Neural cell (in vitro differentiated cells): ENCODE measurements at regions not wholly inside any gene's neighbourhood (a gene's known extent, or its start where the extent isn't known, plus 50 kb on each side); places are given as distances from the start of the nearest gene placed in this dataset.

Experiments
- CTCF ChIP-seq: fragments of 450-650 bp; IDR thresholded peaks from 2 replicates; pipeline ENCODE4 v1.5.1; 2014; ENCODE audit warnings: antibody characterized with exemption, mild to moderate bottlenecking, moderate library complexity; ENCODE audit not compliant: poor library complexity, severe bottlenecking
- POLR2AphosphoS5 ChIP-seq: IDR thresholded peaks from 2 replicates; pipeline ENCODE4 v1.6.1; 2012
- RAD21 ChIP-seq: fragments of 450-650 bp; conservative IDR thresholded peaks from 2 replicates; pipeline ENCODE4 v1.6.1; 2014; ENCODE audit warnings: antibody characterized with exemption, mild to moderate bottlenecking, moderate library complexity

- TF ChIP-seq CTCF, result no peak
- no peak for TF ChIP-seq RAD21
- no peak for TF ChIP-seq POLR2AphosphoS5
Observed at GRCh38 chr16:26627958-26628357, 438.8 kb upstream of the C16orf82 start.
